IPS-18a (cell line): ENCODE measurements at regions not wholly inside any gene's neighbourhood (a gene's known extent, or its start where the extent isn't known, plus 50 kb on each side); places are given as distances from the start of the nearest gene placed in this dataset.
"Not testable (repeated sequence)": the region's sequence is repeated elsewhere in the genome, so short reads cannot be mapped to it uniquely, and the experiment has no call there.

Experiments used
- H3K27ac ChIP-seq: one replicate; pipeline ENCODE4 v1.5.1; 2013; ENCODE audit warnings: low read length
- H3K27me3 ChIP-seq: one replicate; pipeline ENCODE4 v1.6.1; 2013; ENCODE audit warnings: mild to moderate bottlenecking, low read length; ENCODE audit not compliant: control insufficient read depth, insufficient read depth
- H3K36me3 ChIP-seq: one replicate; pipeline ENCODE4 v1.6.1; 2013; ENCODE audit warnings: low read depth, low read length; ENCODE audit not compliant: control insufficient read depth
- H3K4me1 ChIP-seq: one replicate; pipeline ENCODE4 v1.6.1; 2013; ENCODE audit warnings: low read depth, low read length; ENCODE audit not compliant: control insufficient read depth
- H3K4me3 ChIP-seq: one replicate; pipeline ENCODE4 v1.5.1; 2013; ENCODE audit warnings: low read length
- H3K9ac ChIP-seq: one replicate; pipeline ENCODE4 v1.6.1; 2013; ENCODE audit warnings: mild to moderate bottlenecking, low read length, moderate library complexity
- H3K9me3 ChIP-seq: one replicate; pipeline ENCODE4 v1.6.1; 2013; ENCODE audit warnings: low read depth, low read length; ENCODE audit not compliant: control insufficient read depth

- H3K27me3 ChIP-seq = no peaks in the 10 kb centered on the region
- no peak overlapping the region for H3K4me3 ChIP-seq
- no peaks in the 10 kb centered on the region for H3K4me1 ChIP-seq
- H3K9me3 ChIP-seq = no peaks in the 10 kb centered on the region
- H3K9ac ChIP-seq = no peak overlapping the region
- no peak overlapping the region for H3K27ac ChIP-seq
- H3K36me3 ChIP-seq = no peaks in the 10 kb centered on the region
Observed at GRCh38 chr10:65395631-65396030, 1530.2 kb upstream of the LRRTM3 start.

GRCh38 chr10:65396997-65397396, 1528.8 kb upstream of the LRRTM3 start:
- no peaks in the 10 kb centered on the region for H3K4me1 ChIP-seq
- H3K9ac ChIP-seq = no peak overlapping the region
- H3K9me3 ChIP-seq = no peaks in the 10 kb centered on the region
- H3K4me3 ChIP-seq = no peak overlapping the region
- no peaks in the 10 kb centered on the region for H3K27me3 ChIP-seq
- H3K27ac ChIP-seq = no peak overlapping the region
- no peaks in the 10 kb centered on the region for H3K36me3 ChIP-seq

GRCh38 chr10:65408401-65408800, 1517.4 kb upstream of the LRRTM3 start:
- H3K9me3 ChIP-seq = no peaks in the 10 kb centered on the region
- H3K27me3 ChIP-seq = no peaks in the 10 kb centered on the region
- H3K4me3 ChIP-seq = no peak overlapping the region
- no peak overlapping the region for H3K9ac ChIP-seq
- no peak overlapping the region for H3K27ac ChIP-seq
- no peaks in the 10 kb centered on the region for H3K4me1 ChIP-seq
- H3K36me3 ChIP-seq = no peaks in the 10 kb centered on the region

GRCh38 chr10:65413001-65413400, 1512.8 kb upstream of the LRRTM3 start:
- Histone ChIP-seq H3K4me1 (no peaks in the 10 kb centered on the region), H3K36me3 (no peaks in the 10 kb centered on the region), H3K4me3 (no peak overlapping the region), H3K9me3 (peaks cover 3% of the 10 kb centered on the region), H3K27me3 (no peaks in the 10 kb centered on the region), H3K9ac (no peak overlapping the region), H3K27ac (no peak overlapping the region)

GRCh38 chr10:65415318-65415717, 1510.5 kb upstream of the LRRTM3 start:
- Histone ChIP-seq H3K4me1 (no peaks in the 10 kb centered on the region), H3K4me3 (no peak overlapping the region), H3K9me3 (peaks cover 3% of the 10 kb centered on the region), H3K9ac (no peak overlapping the region), H3K27me3 (no peaks in the 10 kb centered on the region), H3K27ac (no peak overlapping the region), H3K36me3 (no peaks in the 10 kb centered on the region)

GRCh38 chr10:65416094-65416493, 1509.7 kb upstream of the LRRTM3 start:
- Histone ChIP-seq H3K27me3 (no peaks in the 10 kb centered on the region), H3K9me3 (peaks cover 3% of the 10 kb centered on the region), H3K4me1 (no peaks in the 10 kb centered on the region), H3K9ac (no peak overlapping the region), H3K4me3 (no peak overlapping the region), H3K27ac (no peak overlapping the region), H3K36me3 (no peaks in the 10 kb centered on the region)

- Histone ChIP-seq H3K27me3 (no peaks in the 10 kb centered on the region), H3K9ac (no peak overlapping the region), H3K36me3 (no peaks in the 10 kb centered on the region), H3K9me3 (peaks cover 3% of the 10 kb centered on the region), H3K4me1 (no peaks in the 10 kb centered on the region), H3K4me3 (no peak overlapping the region), H3K27ac (no peak overlapping the region)
Observed at GRCh38 chr10:65419629-65420028, 1506.2 kb upstream of the LRRTM3 start.

GRCh38 chr10:65423043-65423442, 1502.8 kb upstream of the LRRTM3 start:
- Histone ChIP-seq H3K27me3 (no peaks in the 10 kb centered on the region), H3K4me1 (no peaks in the 10 kb centered on the region), H3K4me3 (no peak overlapping the region), H3K36me3 (no peaks in the 10 kb centered on the region), H3K27ac (no peak overlapping the region), H3K9ac (no peak overlapping the region), H3K9me3 (no peaks in the 10 kb centered on the region)

GRCh38 chr10:65429381-65429780, 1496.5 kb upstream of the LRRTM3 start:
- not testable (repeated sequence) for H3K27me3 ChIP-seq, H3K4me3 ChIP-seq, H3K9me3 ChIP-seq, H3K9ac ChIP-seq, H3K27ac ChIP-seq, H3K4me1 ChIP-seq, H3K36me3 ChIP-seq

GRCh38 chr10:65430979-65431378, 1494.9 kb upstream of the LRRTM3 start:
- H3K9me3 ChIP-seq = no peaks in the 10 kb centered on the region
- no peaks in the 10 kb centered on the region for H3K36me3 ChIP-seq
- no peak overlapping the region for H3K27ac ChIP-seq
- H3K9ac ChIP-seq = no peak overlapping the region
- no peaks in the 10 kb centered on the region for H3K4me1 ChIP-seq
- H3K4me3 ChIP-seq = no peak overlapping the region
- H3K27me3 ChIP-seq = no peaks in the 10 kb centered on the region

GRCh38 chr10:65470986-65471385, 1454.8 kb upstream of the LRRTM3 start:
- Histone ChIP-seq H3K27ac (no peak overlapping the region), H3K36me3 (no peaks in the 10 kb centered on the region), H3K9ac (no peak overlapping the region), H3K4me1 (peaks cover 8% of the 10 kb centered on the region), H3K4me3 (no peak overlapping the region), H3K9me3 (no peaks in the 10 kb centered on the region), H3K27me3 (no peaks in the 10 kb centered on the region)

GRCh38 chr10:65482848-65483247, 1443.0 kb upstream of the LRRTM3 start:
- H3K9ac ChIP-seq = no peak overlapping the region
- no peaks in the 10 kb centered on the region for H3K4me1 ChIP-seq
- no peaks in the 10 kb centered on the region for H3K27me3 ChIP-seq
- no peak overlapping the region for H3K27ac ChIP-seq
- no peaks in the 10 kb centered on the region for H3K9me3 ChIP-seq
- H3K4me3 ChIP-seq = no peak overlapping the region
- H3K36me3 ChIP-seq = no peaks in the 10 kb centered on the region
